NCI-H1694 (cell line): ENCODE measurements at regions not wholly inside any gene's neighbourhood (a gene's known extent, or its start where the extent isn't known, plus 50 kb on each side); places are given as distances from the start of the nearest gene placed in this dataset.
"Not testable (repeated sequence)": the region's sequence is repeated elsewhere in the genome, so short reads cannot be mapped to it uniquely, and the experiment has no call there.

Experiments
- DNase-seq: peaks from one replicate; lab custom pipeline; 2025; lab: John Stamatoyannopoulos, UW

DNA sequence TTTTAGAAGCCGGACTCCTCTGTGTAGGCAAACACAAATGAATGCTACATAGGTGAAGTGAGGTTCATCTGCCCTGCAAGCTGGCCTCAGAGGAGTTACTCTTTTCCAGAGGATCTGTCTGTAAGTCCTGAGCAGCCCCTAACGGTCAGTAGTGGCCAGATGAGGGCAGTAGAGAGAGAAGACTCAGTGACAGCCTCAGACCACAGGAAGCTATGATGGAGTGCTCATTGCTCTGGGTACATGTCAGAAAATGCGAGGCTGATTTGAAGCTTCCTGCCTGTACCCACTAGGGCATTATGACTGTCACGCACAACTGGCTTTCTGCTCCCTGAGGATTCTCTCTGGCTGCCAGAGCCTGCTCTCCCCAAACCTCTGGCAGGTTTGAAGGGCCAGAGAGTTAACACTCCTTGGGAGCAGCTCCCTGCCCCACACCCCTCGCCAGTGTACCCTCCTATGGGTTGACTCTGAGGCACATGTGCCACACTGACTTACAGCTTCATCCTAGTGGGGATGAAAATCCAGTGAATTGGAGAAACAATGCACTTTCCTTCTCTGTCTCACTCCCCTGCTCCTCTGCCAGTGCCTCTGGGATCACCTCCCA is 141.5 kb downstream of the GABRG2 start:
- peak; percentile 15 for DNase-seq

- DNase-seq = no peak
Measured at GRCh38 chr5:162214551-162214950, 147.0 kb downstream of the GABRG2 start.

GRCh38 chr5:162217037-162217436 is 149.5 kb downstream of the GABRG2 start:
- DNase-seq = no peak

- no peak for DNase-seq
Measured at GRCh38 chr5:162221910-162222309, 154.3 kb downstream of the GABRG2 start.

GRCh38 chr5:162227075-162227474 is 159.5 kb downstream of the GABRG2 start:
- peak; percentile 8 for DNase-seq

DNA sequence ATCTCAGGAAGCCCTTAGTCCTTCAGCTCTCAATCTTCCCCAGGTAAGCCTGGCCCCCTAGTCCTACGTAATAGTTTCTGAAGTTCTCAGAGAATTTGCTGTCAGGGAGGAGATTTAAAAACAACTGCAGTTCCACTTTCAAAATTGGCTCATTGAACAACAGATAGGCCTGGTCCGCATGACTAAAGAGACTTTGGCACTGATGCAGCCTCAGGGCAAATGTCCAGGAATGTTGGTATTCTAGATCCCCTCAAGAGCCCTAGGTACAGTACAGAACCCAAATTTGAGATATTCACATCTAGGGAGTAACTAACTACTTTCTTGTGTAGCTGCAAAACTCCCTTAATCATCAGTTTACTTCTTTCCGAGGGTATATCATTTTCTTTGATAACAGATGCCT is 162.8 kb downstream of the GABRG2 start:
- DNase-seq = no peak

DNA sequence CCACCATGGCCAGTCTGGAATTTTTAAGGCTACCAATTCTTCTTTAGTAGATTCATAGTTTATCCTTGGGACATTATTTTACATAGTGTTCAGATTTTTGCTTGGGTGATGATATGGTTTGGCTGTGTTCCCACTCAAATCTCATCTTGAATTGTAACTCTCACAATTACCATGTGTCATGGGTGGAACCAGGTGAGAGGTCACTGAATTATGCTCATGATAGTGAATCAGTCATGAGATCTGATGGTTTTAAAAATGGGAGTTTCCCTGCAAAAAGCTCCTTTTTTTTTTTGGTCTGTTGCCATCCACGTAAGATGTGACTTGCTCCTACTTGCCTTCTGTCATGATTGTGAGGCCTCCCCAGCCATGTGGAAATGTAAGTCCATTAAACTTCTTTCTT is 163.9 kb downstream of the GABRG2 start:
- no peak for DNase-seq

- DNase-seq = no peak
Measured at GRCh38 chr5:162240734-162241133, 173.2 kb downstream of the GABRG2 start.

- no peak for DNase-seq
Measured at GRCh38 chr5:162242416-162242815, 174.8 kb downstream of the GABRG2 start.

DNA sequence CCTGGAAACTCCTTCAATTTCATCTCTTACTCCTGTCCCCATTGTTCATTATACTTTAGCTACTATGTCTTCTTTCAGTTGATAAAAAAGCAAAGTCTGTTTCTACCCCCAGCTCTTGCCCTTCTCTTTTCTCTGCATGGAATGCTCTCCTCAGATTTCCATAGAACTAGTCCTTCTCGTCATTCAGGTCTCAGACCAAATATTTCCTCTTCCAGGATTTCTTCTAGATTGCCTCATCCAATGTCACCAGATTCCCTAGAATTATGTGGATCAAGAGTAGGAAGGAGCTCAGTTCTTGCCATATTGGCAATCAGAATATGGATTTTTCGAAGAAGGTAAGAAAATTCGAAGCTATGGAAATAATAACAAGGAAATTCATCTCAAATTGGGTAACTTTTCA is 176.1 kb downstream of the GABRG2 start:
- no peak for DNase-seq

GRCh38 chr5:162248107-162248713 is 180.6 kb downstream of the GABRG2 start:
- no peak for DNase-seq

DNA sequence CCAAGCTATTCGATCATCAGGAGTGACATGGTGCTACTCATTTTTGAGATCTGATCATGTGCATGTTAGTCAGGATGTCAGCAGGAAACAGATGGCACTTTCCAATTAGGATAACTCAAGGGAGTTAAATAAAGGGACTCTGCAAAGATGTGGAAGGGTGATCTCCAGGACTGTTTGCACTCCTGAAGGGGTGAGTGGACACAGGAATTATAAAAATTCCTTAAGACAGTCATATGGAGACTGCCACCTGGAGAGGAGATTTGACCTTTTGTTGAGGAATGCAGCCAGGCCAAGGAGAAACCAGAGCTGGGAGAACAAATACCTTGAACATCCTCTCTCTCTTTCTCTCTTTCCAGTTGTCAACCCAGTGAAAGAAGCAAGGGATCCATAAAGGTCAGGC is 189.1 kb downstream of the GABRG2 start:
- DNase-seq = no peak

DNA sequence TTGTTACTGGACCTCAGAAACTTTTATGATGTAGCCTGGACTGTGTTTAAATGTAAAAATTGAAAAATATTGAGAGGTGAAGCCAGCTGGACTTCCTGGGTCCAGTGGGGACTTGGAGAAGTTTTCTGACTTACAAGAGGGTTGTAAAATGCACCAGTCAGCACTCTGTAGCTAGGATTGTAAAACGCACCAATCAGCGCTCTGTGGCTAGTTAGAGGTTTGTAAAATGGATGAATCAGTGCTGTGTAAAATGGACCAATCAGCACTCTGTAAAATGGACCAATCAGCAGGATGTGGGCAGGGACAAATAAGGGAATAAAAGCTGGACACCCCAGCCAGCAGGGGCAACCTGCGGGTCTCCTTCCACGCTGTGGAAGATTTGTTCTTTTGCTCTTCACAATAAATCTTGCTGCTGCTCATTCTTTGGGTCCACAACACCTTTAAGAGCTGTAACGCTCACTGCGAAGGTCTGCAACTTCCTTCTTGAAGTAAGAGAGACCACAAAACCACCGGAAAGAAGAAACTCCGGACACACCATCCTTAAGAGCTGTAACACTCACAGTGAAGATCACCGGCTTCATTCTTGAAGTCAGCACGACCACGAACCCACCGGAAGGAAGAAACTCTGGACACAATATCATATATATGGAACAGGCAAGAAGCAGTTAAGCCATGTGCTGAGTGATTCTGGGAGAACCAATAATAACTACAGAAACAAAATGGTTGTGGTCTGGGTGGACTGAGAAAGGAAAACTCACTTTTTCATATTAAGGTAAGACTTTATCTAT is 201.3 kb downstream of the GABRG2 start:
- DNase-seq = no peak

DNA sequence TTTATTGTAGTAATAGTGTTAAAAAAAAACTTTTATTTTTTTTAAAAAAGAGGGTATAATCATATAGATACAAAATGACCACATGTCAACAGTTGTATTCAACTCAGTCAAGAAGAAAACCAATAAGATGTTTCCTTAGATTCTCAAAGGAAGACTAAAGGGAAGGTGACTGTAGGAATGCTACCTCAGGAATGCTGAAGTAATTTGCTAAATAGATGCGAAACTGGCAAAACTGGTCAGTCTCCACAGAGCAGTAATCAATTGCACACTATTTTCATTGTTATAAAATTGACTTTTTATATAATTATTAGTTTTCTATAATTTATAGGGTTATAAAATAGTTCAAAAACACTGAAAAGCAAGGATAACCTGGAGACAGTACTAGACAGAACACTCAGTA is 204.8 kb downstream of the GABRG2 start:
- DNase-seq = no peak

DNA sequence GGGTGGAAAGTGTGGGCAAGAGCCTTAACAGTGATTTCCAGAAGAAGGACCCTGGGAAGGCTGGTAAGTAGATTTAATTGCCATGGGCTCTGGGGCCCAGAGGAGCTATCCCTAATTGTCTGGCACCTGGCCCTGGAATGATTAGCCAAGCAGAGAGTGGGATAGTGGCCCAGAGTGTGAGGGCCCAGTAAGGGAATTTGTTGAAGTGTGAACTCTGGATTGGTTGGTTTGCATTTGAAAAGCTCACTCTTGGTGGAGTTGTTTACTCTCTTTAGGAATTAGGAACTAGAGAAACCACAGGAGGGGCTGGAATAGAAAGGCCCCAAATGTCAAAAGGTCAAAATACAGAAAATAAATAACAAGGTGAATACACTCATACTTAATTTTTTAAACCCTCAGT is 207.1 kb downstream of the GABRG2 start:
- no peak for DNase-seq

GRCh38 chr5:162275387-162275786 is 207.8 kb downstream of the GABRG2 start:
- DNase-seq = not testable (repeated sequence)

DNA sequence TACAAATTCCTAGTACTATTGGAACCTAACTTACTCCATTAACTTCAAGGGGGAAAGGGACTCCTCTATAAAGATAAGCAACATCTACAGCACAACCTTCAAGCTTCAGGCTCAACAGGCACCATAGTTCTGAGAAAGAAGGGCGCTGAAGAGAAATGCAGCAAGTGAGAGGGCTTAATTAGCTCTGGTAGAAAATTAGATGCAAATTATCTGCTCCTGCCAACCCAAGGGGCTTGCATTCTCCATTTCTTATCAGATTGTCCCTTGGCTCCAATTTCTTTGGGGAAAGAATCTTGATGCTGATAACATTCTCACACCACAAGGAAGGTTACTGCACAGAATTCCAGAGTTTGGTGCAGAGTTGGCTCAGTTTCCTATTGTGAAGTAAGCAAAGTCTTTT is 214.6 kb downstream of the GABRG2 start:
- no peak for DNase-seq

DNA sequence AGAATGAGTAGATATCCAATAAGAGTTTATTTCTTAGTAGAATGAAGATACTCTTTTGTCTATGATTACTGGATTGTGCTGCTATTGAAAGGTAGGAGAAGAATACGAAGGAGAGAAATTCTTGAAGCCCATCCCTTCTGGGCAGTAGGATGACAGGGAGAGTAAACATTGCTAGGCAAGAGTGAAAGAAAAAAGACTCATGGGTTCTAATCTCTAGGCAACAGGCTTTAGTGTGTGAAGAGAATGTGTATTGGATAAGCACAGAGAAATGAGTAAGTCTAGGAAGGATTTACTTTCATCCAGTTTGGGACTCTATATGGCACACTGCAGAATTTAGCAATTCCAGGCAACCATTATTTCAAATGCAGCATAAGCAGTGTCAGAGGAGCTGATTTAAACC is 216.0 kb downstream of the GABRG2 start:
- DNase-seq = no peak

- no peak for DNase-seq
Measured at GRCh38 chr5:162288647-162289296, 221.2 kb downstream of the GABRG2 start.

GRCh38 chr5:162289489-162289888 is 221.9 kb downstream of the GABRG2 start:
- no peak for DNase-seq

GRCh38 chr5:162299793-162300192 is 232.2 kb downstream of the GABRG2 start:
- DNase-seq = no peak

DNA sequence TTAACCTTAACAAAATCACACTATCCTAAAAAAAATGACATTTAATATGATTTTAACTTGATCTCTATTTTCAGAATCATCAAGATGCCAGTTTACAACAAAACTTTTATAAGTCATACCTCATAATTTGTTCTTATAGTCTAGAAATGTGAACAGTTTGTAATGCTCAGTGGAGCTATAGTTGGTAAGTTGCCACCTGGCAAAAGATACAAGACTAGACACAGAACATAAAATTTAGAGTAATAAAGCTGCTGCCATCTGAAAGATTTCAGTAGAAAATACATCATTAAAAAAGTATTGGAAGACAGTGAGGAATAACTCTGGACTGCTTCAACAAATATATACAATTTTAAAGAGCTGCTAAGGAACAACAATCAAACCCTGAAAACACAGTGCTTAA is 233.8 kb downstream of the GABRG2 start:
- no peak for DNase-seq

DNA sequence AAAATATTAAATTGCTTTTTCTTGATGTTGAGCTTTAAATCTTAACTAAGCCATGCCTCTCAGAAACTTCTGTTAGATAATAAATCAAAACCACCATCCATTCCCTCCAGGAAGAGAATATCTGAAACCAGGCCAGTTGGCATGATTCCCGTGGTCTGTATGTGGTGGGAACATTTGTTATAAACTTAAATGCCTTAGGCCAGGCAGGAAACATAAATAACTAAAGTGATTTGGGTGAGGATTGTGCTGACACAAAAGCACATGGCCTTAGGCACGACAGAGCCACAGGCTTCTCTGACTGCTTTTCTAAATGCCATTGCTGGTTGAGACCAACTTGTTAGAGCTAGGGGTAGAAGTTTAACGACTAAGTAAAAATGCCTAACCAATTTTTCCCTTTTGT is 255.9 kb downstream of the GABRG2 start:
- DNase-seq = peak; percentile 1
